ENCODE measurements at regions not wholly inside any gene's neighbourhood (a gene's known extent, or its start where the extent isn't known, plus 50 kb on each side); places are given as distances from the start of the nearest gene placed in this dataset.

- TF ChIP-seq, protein P1, sequence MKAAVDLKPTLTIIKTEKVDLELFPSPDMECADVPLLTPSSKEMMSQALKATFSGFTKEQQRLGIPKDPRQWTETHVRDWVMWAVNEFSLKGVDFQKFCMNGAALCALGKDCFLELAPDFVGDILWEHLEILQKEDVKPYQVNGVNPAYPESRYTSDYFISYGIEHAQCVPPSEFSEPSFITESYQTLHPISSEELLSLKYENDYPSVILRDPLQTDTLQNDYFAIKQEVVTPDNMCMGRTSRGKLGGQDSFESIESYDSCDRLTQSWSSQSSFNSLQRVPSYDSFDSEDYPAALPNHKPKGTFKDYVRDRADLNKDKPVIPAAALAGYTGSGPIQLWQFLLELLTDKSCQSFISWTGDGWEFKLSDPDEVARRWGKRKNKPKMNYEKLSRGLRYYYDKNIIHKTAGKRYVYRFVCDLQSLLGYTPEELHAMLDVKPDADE (IDR thresholded peaks at IDR 0.05) = no peak
- TF ChIP-seq, protein P2, sequence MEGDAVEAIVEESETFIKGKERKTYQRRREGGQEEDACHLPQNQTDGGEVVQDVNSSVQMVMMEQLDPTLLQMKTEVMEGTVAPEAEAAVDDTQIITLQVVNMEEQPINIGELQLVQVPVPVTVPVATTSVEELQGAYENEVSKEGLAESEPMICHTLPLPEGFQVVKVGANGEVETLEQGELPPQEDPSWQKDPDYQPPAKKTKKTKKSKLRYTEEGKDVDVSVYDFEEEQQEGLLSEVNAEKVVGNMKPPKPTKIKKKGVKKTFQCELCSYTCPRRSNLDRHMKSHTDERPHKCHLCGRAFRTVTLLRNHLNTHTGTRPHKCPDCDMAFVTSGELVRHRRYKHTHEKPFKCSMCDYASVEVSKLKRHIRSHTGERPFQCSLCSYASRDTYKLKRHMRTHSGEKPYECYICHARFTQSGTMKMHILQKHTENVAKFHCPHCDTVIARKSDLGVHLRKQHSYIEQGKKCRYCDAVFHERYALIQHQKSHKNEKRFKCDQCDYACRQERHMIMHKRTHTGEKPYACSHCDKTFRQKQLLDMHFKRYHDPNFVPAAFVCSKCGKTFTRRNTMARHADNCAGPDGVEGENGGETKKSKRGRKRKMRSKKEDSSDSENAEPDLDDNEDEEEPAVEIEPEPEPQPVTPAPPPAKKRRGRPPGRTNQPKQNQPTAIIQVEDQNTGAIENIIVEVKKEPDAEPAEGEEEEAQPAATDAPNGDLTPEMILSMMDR (conservative IDR thresholded peaks at IDR 0.05; ENCODE audit: low read depth in 2 of 2) = no peak
Observed at GRCh38 chr17:36674278-36674650, 72.9 kb downstream of the MRM1 start (continued).

- Histone ChIP-seq H3K27me3 (ENCODE audit: insufficient read depth) (no peaks in the 10 kb centered on the region), H3K4me1 (ENCODE audit: insufficient read depth) (no peaks in the 10 kb centered on the region), H3K36me3 (ENCODE audit: insufficient read depth) (no peaks in the 10 kb centered on the region), H3F3A (replicated peaks; ENCODE audit: low read depth) (no peaks in the 10 kb centered on the region), H3K9me2 (ENCODE audit: insufficient read depth) (no peaks in the 10 kb centered on the region), H2AFZ (no peak overlapping the region), H3K4me2 (no peak overlapping the region), H3K27ac (ENCODE audit: low read depth) (no peak overlapping the region), H3K4me3 (no peak overlapping the region), H4K20me1 (replicated peaks; ENCODE audit: insufficient read depth) (no peaks in the 10 kb centered on the region), H3K79me2 (replicated peaks; ENCODE audit: insufficient read depth) (no peaks in the 10 kb centered on the region)
- H3K27ac Mint-ChIP-seq = no peak overlapping the region
- H3K4me3 Mint-ChIP-seq = no peak overlapping the region
- peaks cover 13% of the 10 kb centered on the region for H3K4me1 Mint-ChIP-seq
- no peaks in the 10 kb centered on the region for H3K36me3 Mint-ChIP-seq (ENCODE audit: low read depth)
- no peaks in the 10 kb centered on the region for H3K9me3 Mint-ChIP-seq
- peaks cover 1% of the 10 kb centered on the region for H3K27me3 Mint-ChIP-seq (ENCODE audit: insufficient read depth, low read depth, poor library complexity)
- ATAC-seq (no peak), DNase-seq (ENCODE audit: low spot score) (no peak)
- TF ChIP-seq JUNB (IDR thresholded peaks at IDR 0.05; ENCODE audit: unreplicated experiment) (no peak), EZH2phosphoT487 (IDR thresholded peaks at IDR 0.05; ENCODE audit: unreplicated experiment) (no peak), ZNF114 (CRISPR knock-in tag; IDR thresholded peaks at IDR 0.05) (no peak), STAT1 (IDR thresholded peaks at IDR 0.05; ENCODE audit: unreplicated experiment) (no peak), POLR2AphosphoS5 (IDR thresholded peaks at IDR 0.05; ENCODE audit: low read depth) (no peak), EZH2 (IDR thresholded peaks at IDR 0.05; ENCODE audit: low read depth, unreplicated experiment) (no peak), CREB1 (CRISPR knock-in tag; IDR thresholded peaks at IDR 0.05; ENCODE audit: low read depth) (no peak), ZNF331 (CRISPR knock-in tag; IDR thresholded peaks at IDR 0.05; ENCODE audit: low read depth) (no peak), NANOG (IDR thresholded peaks at IDR 0.05; ENCODE audit: borderline replicate concordance) (no peak)
- TF ChIP-seq, protein P3, sequence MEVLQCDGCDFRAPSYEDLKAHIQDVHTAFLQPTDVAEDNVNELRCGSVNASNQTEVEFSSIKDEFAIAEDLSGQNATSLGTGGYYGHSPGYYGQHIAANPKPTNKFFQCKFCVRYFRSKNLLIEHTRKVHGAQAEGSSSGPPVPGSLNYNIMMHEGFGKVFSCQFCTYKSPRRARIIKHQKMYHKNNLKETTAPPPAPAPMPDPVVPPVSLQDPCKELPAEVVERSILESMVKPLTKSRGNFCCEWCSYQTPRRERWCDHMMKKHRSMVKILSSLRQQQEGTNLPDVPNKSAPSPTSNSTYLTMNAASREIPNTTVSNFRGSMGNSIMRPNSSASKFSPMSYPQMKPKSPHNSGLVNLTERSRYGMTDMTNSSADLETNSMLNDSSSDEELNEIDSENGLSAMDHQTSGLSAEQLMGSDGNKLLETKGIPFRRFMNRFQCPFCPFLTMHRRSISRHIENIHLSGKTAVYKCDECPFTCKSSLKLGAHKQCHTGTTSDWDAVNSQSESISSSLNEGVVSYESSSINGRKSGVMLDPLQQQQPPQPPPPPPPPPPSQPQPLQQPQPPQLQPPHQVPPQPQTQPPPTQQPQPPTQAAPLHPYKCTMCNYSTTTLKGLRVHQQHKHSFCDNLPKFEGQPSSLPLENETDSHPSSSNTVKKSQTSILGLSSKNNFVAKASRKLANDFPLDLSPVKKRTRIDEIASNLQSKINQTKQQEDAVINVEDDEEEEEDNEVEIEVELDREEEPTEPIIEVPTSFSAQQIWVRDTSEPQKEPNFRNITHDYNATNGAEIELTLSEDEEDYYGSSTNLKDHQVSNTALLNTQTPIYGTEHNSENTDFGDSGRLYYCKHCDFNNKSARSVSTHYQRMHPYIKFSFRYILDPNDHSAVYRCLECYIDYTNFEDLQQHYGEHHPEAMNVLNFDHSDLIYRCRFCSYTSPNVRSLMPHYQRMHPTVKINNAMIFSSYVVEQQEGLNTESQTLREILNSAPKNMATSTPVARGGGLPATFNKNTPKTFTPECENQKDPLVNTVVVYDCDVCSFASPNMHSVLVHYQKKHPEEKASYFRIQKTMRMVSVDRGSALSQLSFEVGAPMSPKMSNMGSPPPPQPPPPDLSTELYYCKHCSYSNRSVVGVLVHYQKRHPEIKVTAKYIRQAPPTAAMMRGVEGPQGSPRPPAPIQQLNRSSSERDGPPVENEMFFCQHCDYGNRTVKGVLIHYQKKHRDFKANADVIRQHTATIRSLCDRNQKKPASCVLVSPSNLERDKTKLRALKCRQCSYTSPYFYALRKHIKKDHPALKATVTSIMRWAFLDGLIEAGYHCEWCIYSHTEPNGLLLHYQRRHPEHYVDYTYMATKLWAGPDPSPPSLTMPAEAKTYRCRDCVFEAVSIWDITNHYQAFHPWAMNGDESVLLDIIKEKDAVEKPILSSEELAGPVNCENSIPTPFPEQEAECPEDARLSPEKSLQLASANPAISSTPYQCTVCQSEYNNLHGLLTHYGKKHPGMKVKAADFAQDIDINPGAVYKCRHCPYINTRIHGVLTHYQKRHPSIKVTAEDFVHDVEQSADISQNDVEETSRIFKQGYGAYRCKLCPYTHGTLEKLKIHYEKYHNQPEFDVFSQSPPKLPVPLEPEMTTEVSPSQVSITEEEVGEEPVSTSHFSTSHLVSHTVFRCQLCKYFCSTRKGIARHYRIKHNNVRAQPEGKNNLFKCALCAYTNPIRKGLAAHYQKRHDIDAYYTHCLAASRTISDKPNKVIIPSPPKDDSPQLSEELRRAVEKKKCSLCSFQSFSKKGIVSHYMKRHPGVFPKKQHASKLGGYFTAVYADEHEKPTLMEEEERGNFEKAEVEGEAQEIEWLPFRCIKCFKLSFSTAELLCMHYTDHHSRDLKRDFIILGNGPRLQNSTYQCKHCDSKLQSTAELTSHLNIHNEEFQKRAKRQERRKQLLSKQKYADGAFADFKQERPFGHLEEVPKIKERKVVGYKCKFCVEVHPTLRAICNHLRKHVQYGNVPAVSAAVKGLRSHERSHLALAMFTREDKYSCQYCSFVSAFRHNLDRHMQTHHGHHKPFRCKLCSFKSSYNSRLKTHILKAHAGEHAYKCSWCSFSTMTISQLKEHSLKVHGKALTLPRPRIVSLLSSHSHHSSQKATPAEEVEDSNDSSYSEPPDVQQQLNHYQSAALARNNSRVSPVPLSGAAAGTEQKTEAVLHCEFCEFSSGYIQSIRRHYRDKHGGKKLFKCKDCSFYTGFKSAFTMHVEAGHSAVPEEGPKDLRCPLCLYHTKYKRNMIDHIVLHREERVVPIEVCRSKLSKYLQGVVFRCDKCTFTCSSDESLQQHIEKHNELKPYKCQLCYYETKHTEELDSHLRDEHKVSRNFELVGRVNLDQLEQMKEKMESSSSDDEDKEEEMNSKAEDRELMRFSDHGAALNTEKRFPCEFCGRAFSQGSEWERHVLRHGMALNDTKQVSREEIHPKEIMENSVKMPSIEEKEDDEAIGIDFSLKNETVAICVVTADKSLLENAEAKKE (CRISPR knock-in tag; IDR thresholded peaks at IDR 0.05) = no peak
- TF ChIP-seq, protein P4, sequence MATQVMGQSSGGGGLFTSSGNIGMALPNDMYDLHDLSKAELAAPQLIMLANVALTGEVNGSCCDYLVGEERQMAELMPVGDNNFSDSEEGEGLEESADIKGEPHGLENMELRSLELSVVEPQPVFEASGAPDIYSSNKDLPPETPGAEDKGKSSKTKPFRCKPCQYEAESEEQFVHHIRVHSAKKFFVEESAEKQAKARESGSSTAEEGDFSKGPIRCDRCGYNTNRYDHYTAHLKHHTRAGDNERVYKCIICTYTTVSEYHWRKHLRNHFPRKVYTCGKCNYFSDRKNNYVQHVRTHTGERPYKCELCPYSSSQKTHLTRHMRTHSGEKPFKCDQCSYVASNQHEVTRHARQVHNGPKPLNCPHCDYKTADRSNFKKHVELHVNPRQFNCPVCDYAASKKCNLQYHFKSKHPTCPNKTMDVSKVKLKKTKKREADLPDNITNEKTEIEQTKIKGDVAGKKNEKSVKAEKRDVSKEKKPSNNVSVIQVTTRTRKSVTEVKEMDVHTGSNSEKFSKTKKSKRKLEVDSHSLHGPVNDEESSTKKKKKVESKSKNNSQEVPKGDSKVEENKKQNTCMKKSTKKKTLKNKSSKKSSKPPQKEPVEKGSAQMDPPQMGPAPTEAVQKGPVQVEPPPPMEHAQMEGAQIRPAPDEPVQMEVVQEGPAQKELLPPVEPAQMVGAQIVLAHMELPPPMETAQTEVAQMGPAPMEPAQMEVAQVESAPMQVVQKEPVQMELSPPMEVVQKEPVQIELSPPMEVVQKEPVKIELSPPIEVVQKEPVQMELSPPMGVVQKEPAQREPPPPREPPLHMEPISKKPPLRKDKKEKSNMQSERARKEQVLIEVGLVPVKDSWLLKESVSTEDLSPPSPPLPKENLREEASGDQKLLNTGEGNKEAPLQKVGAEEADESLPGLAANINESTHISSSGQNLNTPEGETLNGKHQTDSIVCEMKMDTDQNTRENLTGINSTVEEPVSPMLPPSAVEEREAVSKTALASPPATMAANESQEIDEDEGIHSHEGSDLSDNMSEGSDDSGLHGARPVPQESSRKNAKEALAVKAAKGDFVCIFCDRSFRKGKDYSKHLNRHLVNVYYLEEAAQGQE (IDR thresholded peaks at IDR 0.05; ENCODE audit: unreplicated experiment) = no peak
Observed at GRCh38 chr17:36675250-36675649, 73.9 kb downstream of the MRM1 start.

Measured in GM23338 (cell line).